GM23338 (cell line): ENCODE measurements at regions not wholly inside any gene's neighbourhood (a gene's known extent, or its start where the extent isn't known, plus 50 kb on each side); places are given as distances from the start of the nearest gene placed in this dataset.

ENCODE experiments used
- EZH2 ChIP-seq: fragments of 200-600 bp; sonication (generic); IDR thresholded peaks from one replicate; pipeline ENCODE4 v1.8.0; 2017; ENCODE audit warnings: antibody characterized with exemption, mild to moderate bottlenecking, low read depth; ENCODE audit not compliant: unreplicated experiment
- TF ChIP-seq, protein P1 (sequence below), 2 experiments: fragments of 200-600 bp in 1 of 2; sonication (generic) in 1 of 2; conservative IDR thresholded peaks; 2 replicates each; pipeline versions ENCODE4 v1.5.1 to v1.6.1; 2016 to 2017; ENCODE audit warnings: antibody characterized with exemption in 2 of 2, low read depth in 2 of 2, mild to moderate bottlenecking in 2 of 2, moderate library complexity in 1 of 2

DNA sequence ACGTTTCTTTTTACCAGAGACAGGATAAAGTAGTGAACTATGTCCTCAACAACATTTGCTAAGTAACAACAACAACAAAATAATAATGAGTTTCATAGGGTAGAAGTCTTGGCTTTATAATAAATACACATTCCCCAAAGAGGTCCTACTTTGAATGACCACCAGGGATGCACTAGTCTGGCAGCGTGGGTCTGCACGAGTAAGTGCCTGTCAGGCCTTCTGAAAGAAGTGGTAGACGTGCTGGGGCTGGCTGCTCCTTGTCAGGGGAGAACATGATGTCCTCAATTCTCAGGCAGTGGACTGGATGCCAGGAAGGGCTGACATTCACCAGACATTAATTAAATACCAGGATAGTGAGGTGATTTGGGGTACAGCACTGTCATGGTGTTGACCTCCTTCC lies 331.1 kb downstream of the TMEM38B start:
- TF ChIP-seq, protein P1, sequence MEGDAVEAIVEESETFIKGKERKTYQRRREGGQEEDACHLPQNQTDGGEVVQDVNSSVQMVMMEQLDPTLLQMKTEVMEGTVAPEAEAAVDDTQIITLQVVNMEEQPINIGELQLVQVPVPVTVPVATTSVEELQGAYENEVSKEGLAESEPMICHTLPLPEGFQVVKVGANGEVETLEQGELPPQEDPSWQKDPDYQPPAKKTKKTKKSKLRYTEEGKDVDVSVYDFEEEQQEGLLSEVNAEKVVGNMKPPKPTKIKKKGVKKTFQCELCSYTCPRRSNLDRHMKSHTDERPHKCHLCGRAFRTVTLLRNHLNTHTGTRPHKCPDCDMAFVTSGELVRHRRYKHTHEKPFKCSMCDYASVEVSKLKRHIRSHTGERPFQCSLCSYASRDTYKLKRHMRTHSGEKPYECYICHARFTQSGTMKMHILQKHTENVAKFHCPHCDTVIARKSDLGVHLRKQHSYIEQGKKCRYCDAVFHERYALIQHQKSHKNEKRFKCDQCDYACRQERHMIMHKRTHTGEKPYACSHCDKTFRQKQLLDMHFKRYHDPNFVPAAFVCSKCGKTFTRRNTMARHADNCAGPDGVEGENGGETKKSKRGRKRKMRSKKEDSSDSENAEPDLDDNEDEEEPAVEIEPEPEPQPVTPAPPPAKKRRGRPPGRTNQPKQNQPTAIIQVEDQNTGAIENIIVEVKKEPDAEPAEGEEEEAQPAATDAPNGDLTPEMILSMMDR (conservative IDR thresholded peaks at IDR 0.05; ENCODE audit: low read depth in 2 of 2) = peak; percentile 11 to 40; a peak in 2 of 4 replicates
- TF ChIP-seq EZH2 = no peak
